ENCODE measurements at regions not wholly inside any gene's neighbourhood (a gene's known extent, or its start where the extent isn't known, plus 50 kb on each side); places are given as distances from the start of the nearest gene placed in this dataset.

GRCh38 chr7:65287023-65287422 is 86.6 kb upstream of the ZNF92 start:
- TF ChIP-seq CTCF (IDR thresholded peaks at IDR 0.05) (no peak), POLR2A (IDR thresholded peaks at IDR 0.05) (no peak)

All from gastroesophageal sphincter (tissue), 3 donors.